ENCODE measurements at regions not wholly inside any gene's neighbourhood (a gene's known extent, or its start where the extent isn't known, plus 50 kb on each side); places are given as distances from the start of the nearest gene placed in this dataset.
"Not testable (repeated sequence)": the region's sequence is repeated elsewhere in the genome, so short reads cannot be mapped to it uniquely, and the experiment has no call there.

GRCh38 chr6:27804851-27805250 lies 107.3 kb downstream of the OR2B2 start:
- peaks cover 16% of the 10 kb centered on the region for H3K4me1 ChIP-seq (ENCODE audit: control insufficient read depth, insufficient read depth, low read length, unreplicated experiment)
- H3K27me3 ChIP-seq (ENCODE audit: insufficient read depth, low read length), result no peaks in the 10 kb centered on the region
- no peaks in the 10 kb centered on the region for H3K79me2 ChIP-seq (ENCODE audit: control insufficient read depth, insufficient read depth, low read length, unreplicated experiment)
- H3K36me3 ChIP-seq (ENCODE audit: insufficient read depth, low read length), result no peaks in the 10 kb centered on the region
- no peak overlapping the region for H3K4me3 ChIP-seq (ENCODE audit: low read depth, low read length)
- H2AFZ ChIP-seq (ENCODE audit: low read length, unreplicated experiment), result no peak overlapping the region
- no peak overlapping the region for H3K27ac ChIP-seq (ENCODE audit: low read depth, low read length)

DNA sequence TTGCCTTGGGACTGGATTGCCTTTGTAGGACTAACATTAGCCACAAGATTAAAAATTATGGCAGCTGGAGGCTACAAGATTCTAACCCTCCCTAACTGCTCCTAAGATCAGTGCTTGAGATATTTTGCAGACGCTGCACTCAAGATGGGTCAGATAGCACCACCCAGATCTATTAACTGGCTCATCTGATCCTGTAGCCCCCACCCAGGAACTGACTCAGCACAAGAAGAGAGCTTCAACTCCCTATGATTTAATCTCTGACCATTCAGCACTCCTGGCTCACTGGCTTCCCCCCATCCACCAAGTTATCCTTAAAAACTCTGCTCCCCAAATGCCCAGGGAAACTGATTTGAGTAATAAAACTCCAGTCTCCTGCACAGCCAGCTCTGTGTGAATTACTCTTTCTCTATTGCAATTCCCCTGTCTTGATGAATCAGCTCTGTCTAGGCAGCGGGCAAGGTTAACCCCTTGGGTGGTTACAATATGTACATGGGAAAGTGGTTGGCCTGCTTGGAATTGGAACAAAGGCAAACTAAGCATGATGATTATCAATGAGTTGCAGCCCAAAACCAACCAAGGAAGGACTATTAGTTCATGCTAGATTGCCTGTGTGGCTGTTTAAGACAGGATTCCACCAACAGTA lies 111.3 kb downstream of the OR2B2 start:
- Histone ChIP-seq H3K79me2 (ENCODE audit: control insufficient read depth, insufficient read depth, low read length, unreplicated experiment) (no peaks in the 10 kb centered on the region), H3K27ac (ENCODE audit: low read depth, low read length) (no peak overlapping the region), H3K36me3 (ENCODE audit: insufficient read depth, low read length) (no peaks in the 10 kb centered on the region), H3K4me1 (ENCODE audit: control insufficient read depth, insufficient read depth, low read length, unreplicated experiment) (peaks cover 10% of the 10 kb centered on the region), H3K27me3 (ENCODE audit: insufficient read depth, low read length) (no peaks in the 10 kb centered on the region), H3K4me3 (ENCODE audit: low read depth, low read length) (no peak overlapping the region), H2AFZ (ENCODE audit: low read length, unreplicated experiment) (no peak overlapping the region)

DNA sequence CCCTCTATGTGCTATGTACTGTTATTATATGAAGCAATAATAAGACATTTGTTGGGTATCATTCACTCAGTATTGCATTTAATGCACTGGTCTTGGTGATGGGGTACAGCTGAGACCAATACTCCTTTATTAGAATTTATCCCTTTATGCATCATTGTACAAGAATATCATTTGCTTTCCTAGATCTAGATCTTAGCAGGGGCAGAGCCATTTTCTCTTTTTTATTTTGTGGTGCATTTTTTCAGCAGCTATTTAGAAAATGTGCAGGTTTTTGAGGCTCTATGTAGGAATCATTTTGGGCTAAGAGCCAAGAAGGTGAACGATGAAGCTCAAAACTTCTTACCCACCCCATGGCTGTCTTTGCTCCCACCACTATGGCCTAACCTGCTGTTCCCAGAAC lies 114.2 kb downstream of the OR2B2 start:
- H3K36me3 ChIP-seq (ENCODE audit: insufficient read depth, low read length), result no peaks in the 10 kb centered on the region

DNA sequence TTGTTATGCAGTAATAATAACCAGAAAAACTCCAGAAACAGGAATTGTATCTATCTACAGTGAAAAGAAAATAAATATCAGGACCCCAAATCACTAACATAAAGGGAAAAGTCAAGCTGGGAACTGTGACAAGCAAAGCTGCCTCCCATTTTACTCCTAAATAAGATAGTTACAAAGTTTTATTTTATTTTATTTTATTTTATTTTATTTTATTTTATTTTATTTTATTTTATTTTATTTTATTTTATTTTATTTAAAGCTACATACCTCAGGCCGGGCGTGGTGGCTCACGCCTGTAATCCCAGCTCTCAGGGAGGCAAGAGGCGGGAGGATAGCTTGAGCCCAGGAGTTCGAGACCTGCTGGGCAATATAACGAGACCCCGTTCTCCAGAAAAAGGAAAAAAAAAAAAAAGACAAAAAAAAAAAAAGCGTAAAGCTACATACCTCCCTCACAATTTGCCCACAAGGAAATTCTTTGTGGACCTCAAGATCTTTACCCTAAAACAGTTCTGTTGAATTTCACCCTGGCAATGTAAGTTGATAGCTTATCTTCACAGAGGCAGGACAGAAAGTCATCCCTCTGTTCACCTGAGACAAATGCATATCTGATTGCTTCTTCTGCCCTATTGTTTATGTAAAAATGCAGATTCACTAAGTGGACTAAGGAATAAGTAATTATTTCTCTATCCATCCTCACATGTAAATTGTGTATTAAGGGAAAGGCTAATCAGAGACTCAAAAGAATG lies 115.3 kb downstream of the OR2B2 start:
- H3K4me1 ChIP-seq (ENCODE audit: control insufficient read depth, insufficient read depth, low read length, unreplicated experiment), result peaks cover 19% of the 10 kb centered on the region
- not testable (repeated sequence) for H3K27ac ChIP-seq (ENCODE audit: low read depth, low read length); H2AFZ ChIP-seq (ENCODE audit: low read length, unreplicated experiment); H3K36me3 ChIP-seq (ENCODE audit: insufficient read depth, low read length); H3K27me3 ChIP-seq (ENCODE audit: insufficient read depth, low read length); H3K79me2 ChIP-seq (ENCODE audit: control insufficient read depth, insufficient read depth, low read length, unreplicated experiment); H3K4me3 ChIP-seq (ENCODE audit: low read depth, low read length)

More for the DNA sequence above, 114.2 kb downstream of the OR2B2 start:
- no peak overlapping the region for H3K4me3 ChIP-seq (ENCODE audit: low read depth, low read length)
- no peaks in the 10 kb centered on the region for H3K79me2 ChIP-seq (ENCODE audit: control insufficient read depth, insufficient read depth, low read length, unreplicated experiment)
- H3K27ac ChIP-seq (ENCODE audit: low read depth, low read length), result no peak overlapping the region
- H3K4me1 ChIP-seq (ENCODE audit: control insufficient read depth, insufficient read depth, low read length, unreplicated experiment), result peaks cover 18% of the 10 kb centered on the region
- H2AFZ ChIP-seq (ENCODE audit: low read length, unreplicated experiment), result no peak overlapping the region
- no peaks in the 10 kb centered on the region for H3K27me3 ChIP-seq (ENCODE audit: insufficient read depth, low read length)

GRCh38 chr6:27795697-27796494 lies 116.3 kb downstream of the OR2B2 start:
- Histone ChIP-seq H2AFZ (ENCODE audit: low read length, unreplicated experiment) (peak overlapping the region; percentile 12), H3K27me3 (ENCODE audit: insufficient read depth, low read length) (no peaks in the 10 kb centered on the region), H3K27ac (ENCODE audit: low read depth, low read length) (no peak overlapping the region), H3K79me2 (ENCODE audit: control insufficient read depth, insufficient read depth, low read length, unreplicated experiment) (no peaks in the 10 kb centered on the region), H3K36me3 (ENCODE audit: insufficient read depth, low read length) (no peaks in the 10 kb centered on the region), H3K4me1 (ENCODE audit: control insufficient read depth, insufficient read depth, low read length, unreplicated experiment) (peaks cover 13% of the 10 kb centered on the region), H3K4me3 (ENCODE audit: low read depth, low read length) (no peak overlapping the region)

- Histone ChIP-seq H3K27ac (ENCODE audit: low read depth, low read length) (peak overlapping the region; percentile 7; the same call in 1 of the 2 replicates), H3K4me1 (ENCODE audit: control insufficient read depth, insufficient read depth, low read length, unreplicated experiment) (peaks cover 9% of the 10 kb centered on the region), H3K36me3 (ENCODE audit: insufficient read depth, low read length) (no peaks in the 10 kb centered on the region), H2AFZ (ENCODE audit: low read length, unreplicated experiment) (peak overlapping the region; percentile 79), H3K27me3 (ENCODE audit: insufficient read depth, low read length) (no peaks in the 10 kb centered on the region), H3K79me2 (ENCODE audit: control insufficient read depth, insufficient read depth, low read length, unreplicated experiment) (no peaks in the 10 kb centered on the region), H3K4me3 (ENCODE audit: low read depth, low read length) (peak overlapping the region; percentile 83)
Observed at GRCh38 chr6:27791182-27791943, 120.8 kb downstream of the OR2B2 start.

DNA sequence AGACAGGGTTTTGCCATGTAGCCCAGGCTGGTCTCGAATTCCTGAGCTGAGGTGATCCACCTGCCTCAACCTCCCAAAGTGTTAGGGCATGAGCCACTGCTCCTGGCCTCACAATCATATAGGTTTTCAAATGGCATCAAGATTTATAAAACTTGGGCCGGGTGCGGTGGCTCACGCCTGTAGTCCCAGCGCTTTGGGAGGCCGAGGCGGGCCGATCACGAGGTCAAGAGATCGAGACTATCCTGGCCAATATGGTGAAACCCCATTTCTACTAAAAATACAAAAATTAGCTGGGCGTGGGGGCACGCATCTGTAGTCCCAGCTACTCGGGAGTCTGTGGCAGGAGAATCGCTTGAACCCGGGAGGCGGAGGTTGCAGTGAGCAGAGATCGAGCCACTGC lies 123.8 kb downstream of the OR2B2 start:
- not testable (repeated sequence) for H3K36me3 ChIP-seq (ENCODE audit: insufficient read depth, low read length); H3K4me3 ChIP-seq (ENCODE audit: low read depth, low read length); H3K27me3 ChIP-seq (ENCODE audit: insufficient read depth, low read length); H2AFZ ChIP-seq (ENCODE audit: low read length, unreplicated experiment); H3K79me2 ChIP-seq (ENCODE audit: control insufficient read depth, insufficient read depth, low read length, unreplicated experiment); H3K4me1 ChIP-seq (ENCODE audit: control insufficient read depth, insufficient read depth, low read length, unreplicated experiment); H3K27ac ChIP-seq (ENCODE audit: low read depth, low read length)

- Histone ChIP-seq H3K27ac (ENCODE audit: low read depth, low read length) (no peak overlapping the region), H3K79me2 (ENCODE audit: control insufficient read depth, insufficient read depth, low read length, unreplicated experiment) (no peaks in the 10 kb centered on the region), H3K36me3 (ENCODE audit: insufficient read depth, low read length) (no peaks in the 10 kb centered on the region)
Observed at GRCh38 chr6:27786048-27786447, 126.1 kb downstream of the OR2B2 start.

DNA sequence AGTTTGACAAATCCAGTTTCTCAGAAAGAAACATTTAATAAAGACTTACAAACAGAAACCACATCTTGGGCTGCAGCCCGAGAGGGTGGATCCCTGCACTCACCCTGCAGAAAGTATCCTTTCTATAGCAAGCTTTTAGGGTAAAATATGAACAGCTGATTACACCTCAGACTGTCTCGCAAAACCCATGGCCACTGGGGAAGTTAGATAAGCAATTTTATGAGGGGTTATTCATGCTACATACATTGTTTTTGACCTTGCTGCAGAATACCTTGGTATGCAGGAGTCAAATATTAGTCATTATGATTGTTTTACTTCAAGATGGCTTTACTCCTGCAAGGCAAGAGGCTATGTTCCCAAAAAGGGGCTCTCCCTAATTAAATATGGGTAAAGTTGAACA lies 126.9 kb downstream of the OR2B2 start:
- Histone ChIP-seq H3K36me3 (ENCODE audit: insufficient read depth, low read length) (no peaks in the 10 kb centered on the region), H3K4me1 (ENCODE audit: control insufficient read depth, insufficient read depth, low read length, unreplicated experiment) (no peaks in the 10 kb centered on the region), H3K27ac (ENCODE audit: low read depth, low read length) (no peak overlapping the region), H3K27me3 (ENCODE audit: insufficient read depth, low read length) (peaks cover 10% of the 10 kb centered on the region; the same call in 1 of the 2 replicates), H2AFZ (ENCODE audit: low read length, unreplicated experiment) (no peak overlapping the region), H3K79me2 (ENCODE audit: control insufficient read depth, insufficient read depth, low read length, unreplicated experiment) (no peaks in the 10 kb centered on the region), H3K4me3 (ENCODE audit: low read depth, low read length) (no peak overlapping the region)

More at GRCh38 chr6:27786048-27786447, 126.1 kb downstream of the OR2B2 start:
- no peak overlapping the region for H2AFZ ChIP-seq (ENCODE audit: low read length, unreplicated experiment)
- no peak overlapping the region for H3K4me3 ChIP-seq (ENCODE audit: low read depth, low read length)
- H3K27me3 ChIP-seq (ENCODE audit: insufficient read depth, low read length), result peaks cover 7% of the 10 kb centered on the region; the same call in 1 of the 2 replicates
- no peaks in the 10 kb centered on the region for H3K4me1 ChIP-seq (ENCODE audit: control insufficient read depth, insufficient read depth, low read length, unreplicated experiment)

DNA sequence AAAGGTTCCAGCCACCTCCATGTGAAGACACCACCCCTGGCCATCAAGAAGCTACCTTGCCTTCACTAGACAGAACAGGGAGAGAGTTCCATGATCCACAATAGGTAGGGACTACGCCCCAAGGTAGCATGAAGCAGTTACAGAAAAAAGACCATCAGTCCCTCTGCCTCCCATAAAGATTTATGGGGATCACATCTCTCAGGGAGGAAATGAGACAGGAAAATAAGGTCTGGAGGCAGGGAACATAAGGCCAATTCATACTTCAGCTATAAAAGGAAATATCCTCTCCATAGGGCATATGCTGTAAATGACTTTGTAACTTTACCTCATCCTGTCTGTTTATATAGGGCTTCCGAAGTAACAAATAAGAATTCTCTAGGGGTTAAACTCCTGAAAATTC lies 129.4 kb downstream of the OR2B2 start:
- no peaks in the 10 kb centered on the region for H3K79me2 ChIP-seq (ENCODE audit: control insufficient read depth, insufficient read depth, low read length, unreplicated experiment)
- no peaks in the 10 kb centered on the region for H3K36me3 ChIP-seq (ENCODE audit: insufficient read depth, low read length)
- H3K4me1 ChIP-seq (ENCODE audit: control insufficient read depth, insufficient read depth, low read length, unreplicated experiment), result no peaks in the 10 kb centered on the region
- H3K4me3 ChIP-seq (ENCODE audit: low read depth, low read length), result no peak overlapping the region
- H3K27ac ChIP-seq (ENCODE audit: low read depth, low read length), result no peak overlapping the region
- H3K27me3 ChIP-seq (ENCODE audit: insufficient read depth, low read length), result peaks cover 17% of the 10 kb centered on the region; the same call in 1 of the 2 replicates
- no peak overlapping the region for H2AFZ ChIP-seq (ENCODE audit: low read length, unreplicated experiment)
